Suppressor macrophage treated with lipopolysaccharide for 4 hours (primary cell): ENCODE measurements at regions not wholly inside any gene's neighbourhood (a gene's known extent, or its start where the extent isn't known, plus 50 kb on each side); places are given as distances from the start of the nearest gene placed in this dataset.
"Not testable (repeated sequence)": the region's sequence is repeated elsewhere in the genome, so short reads cannot be mapped to it uniquely, and the experiment has no call there.

Experiments
- DNase-seq: peaks from one replicate; pipeline ENCODE4 v3.0.0-alpha.2; 2020

GRCh38 chrX:74179990-74180389 is 124.0 kb upstream of the ZCCHC13 start:
- DNase-seq: no peak

GRCh38 chrX:74179499-74179898 is 124.5 kb upstream of the ZCCHC13 start:
- no peak for DNase-seq

DNA sequence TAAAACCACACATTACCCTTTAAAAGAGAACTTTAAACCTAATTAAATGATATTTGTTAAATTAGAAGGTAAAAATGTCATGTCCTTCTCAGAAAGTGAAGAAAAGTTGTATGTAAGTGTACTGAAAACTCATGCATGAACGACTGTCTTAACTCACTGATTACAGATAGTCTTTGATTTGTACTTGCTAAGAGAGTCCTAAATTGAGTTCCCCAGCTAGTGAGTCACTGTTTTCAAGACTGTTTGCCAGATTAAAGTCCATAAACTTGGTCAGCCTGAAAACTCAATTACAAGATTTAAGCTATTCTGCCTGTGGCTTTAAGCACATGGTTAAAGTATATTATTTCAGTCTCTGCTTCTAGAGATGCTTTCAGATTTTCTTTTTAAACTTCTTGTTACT is 124.9 kb upstream of the ZCCHC13 start:
- DNase-seq: no peak

GRCh38 chrX:74178536-74178935 is 125.4 kb upstream of the ZCCHC13 start:
- DNase-seq: no peak

- no peak for DNase-seq
These were observed 132.5 kb upstream of the ZCCHC13 start for GRCh38 chrX:74171465-74171864.

DNA sequence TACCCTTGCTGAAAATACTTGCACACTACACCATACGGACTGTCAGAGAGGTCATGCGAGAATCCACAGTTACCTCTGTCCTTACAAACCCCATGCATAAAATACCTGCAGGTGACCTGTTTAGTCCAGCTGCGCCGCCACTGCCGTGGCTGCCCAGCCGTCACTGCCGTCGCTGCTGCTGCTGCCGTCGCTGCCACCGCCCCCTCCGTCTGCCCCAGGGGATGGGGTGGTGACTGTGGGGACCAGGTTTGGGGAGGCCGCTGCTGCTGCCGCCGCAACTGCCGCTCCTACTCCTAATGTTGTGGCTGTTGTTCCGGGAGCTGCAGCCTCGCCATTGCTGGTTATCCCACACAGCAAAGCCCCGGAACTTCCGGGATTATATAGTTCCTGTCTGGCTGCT is 141.8 kb upstream of the ZCCHC13 start:
- DNase-seq: no peak

GRCh38 chrX:74160816-74161215 is 143.2 kb upstream of the ZCCHC13 start:
- DNase-seq: no peak

DNA sequence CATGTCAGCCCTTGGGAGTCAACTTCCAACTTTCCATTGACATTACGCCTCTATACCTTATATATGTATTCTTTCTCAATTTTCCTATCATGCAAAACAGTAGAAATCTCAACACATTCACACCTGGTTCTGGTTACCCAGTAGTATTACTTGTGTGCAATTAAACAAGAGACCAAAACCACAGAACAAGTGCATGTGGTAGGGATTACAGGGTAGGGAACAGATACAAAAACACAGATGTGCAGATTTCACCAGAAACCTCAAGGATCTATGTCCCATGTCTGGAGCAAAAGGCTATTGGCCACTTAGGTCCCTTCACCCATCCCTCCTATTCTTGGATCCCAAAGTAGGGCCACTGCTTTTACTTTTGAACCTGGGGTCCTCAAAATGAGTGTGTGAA is 143.6 kb upstream of the ZCCHC13 start:
- no peak for DNase-seq

GRCh38 chrX:74147439-74147838 is 156.5 kb upstream of the ZCCHC13 start:
- DNase-seq: no peak

DNA sequence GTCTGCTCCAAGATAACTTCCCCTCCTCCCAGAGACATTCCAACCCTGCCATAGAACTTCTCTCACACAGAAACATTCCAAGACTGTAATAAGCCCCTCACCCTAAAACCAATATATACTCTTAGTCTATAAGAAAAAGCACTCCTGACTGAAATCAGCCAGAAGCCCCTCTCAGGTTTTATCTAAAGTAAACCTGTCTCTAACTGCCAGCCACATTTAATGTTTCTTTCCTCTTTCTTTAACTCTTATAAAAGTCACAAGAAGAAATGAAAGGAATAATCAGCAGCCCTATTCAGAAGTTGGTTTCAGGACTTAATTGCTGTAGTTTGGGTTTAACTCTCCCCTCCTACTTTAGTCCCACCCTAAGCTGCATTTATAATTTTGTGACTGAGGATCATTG is 165.0 kb upstream of the ZCCHC13 start:
- DNase-seq: no peak

- DNase-seq: peak; percentile 54
These were observed 170.7 kb upstream of the ZCCHC13 start for GRCh38 chrX:74133156-74133796.

GRCh38 chrX:74132280-74132679 is 171.7 kb upstream of the ZCCHC13 start:
- DNase-seq: no peak

DNA sequence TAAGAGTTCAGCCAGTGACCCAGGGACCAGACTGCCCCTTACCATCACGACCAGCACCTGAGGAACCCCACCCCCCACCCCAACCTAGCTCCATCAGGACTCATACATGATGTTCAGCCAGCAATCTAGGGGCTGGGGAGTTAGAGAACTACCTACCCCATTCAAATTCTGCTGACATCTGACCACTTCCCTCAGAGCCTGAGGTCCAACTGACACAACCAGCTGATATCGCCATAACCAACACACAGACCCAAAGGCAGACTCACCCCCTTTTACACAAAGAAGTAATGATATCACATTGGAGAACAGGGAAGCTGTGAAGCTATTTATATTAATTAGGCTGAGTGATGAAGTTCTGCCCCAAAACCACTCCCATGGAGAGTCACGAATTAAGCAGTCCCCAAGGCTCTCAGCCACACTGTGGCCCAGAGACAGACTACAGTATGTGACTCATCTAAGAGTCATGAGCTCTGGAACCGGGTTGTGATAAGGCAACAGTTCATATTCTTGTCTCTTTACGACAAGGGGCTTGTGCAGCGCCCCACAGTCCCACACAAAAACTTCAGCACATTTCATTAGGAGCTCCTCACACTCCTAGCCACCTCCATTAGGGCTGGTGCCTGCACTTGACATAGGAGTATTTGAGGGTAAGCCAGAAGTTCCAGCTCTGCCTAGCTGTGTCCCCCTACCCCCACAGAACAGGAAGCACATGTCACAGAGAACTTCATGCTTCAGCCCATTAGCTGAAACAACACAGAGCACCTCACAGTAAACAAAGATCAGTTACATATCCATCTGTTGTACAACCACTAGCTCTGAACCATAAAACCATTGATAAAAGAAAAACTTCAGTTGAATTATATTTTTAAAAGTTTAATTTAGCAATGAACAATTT is 184.7 kb upstream of the ZCCHC13 start:
- peak; percentile 19 for DNase-seq

- no peak for DNase-seq
These were observed 185.7 kb upstream of the ZCCHC13 start for GRCh38 chrX:74117962-74118902.

- DNase-seq: no peak
These were observed 192.7 kb upstream of the ZCCHC13 start for GRCh38 chrX:74111245-74111644.

DNA sequence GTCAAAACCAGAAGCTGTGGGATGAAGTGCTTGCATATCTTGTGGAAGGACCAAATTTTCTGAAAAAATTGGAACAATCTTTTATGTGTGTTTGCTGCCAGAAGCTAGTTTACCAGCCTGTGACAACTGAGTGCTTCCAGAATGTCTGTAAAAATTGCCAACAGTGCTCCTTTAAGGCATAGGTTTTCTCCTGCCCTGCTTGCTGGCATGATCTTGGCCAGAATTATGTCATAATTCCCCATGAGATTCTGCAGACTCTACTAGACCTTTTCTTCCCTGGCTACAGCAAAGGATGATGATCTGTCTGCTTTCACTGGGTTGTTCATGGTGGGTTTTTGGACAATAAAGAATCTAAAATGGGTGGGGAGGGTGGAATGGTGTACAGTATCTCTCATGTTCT is 196.3 kb upstream of the ZCCHC13 start:
- DNase-seq: no peak

DNA sequence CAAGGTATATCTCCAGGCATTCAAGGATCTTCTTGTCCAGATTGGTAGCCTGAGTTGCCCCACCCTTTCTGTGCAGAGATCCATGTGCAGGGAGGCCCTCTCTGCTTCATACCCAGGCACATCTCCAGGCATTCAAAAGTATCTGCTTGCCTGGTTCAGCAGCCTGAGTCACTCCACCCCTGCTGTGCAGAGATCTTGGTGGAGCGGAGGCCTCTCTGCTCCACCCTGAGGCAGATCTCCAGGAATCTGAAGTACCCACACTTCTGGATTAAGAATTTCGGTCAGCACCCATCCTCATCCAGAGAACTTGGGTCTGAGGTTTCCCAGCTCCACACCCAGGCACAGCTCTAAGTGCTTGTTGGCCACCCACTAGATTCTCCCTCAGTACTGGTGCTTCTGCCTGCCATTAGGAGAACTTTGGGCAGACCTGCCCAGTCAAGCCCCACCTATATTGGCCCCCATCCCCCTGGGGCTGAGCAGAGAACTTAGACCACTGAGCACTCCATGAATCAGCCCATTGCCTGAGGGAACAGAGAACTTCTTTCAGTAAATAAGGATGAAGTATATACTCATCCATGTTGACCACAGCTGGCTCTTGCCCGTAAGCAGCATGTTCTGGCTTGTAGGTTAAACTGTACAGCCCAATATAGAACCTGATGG is 199.5 kb upstream of the ZCCHC13 start:
- DNase-seq: no peak

- not testable (repeated sequence) for DNase-seq
These were observed 205.6 kb upstream of the ZCCHC13 start for GRCh38 chrX:74098407-74098806.

DNA sequence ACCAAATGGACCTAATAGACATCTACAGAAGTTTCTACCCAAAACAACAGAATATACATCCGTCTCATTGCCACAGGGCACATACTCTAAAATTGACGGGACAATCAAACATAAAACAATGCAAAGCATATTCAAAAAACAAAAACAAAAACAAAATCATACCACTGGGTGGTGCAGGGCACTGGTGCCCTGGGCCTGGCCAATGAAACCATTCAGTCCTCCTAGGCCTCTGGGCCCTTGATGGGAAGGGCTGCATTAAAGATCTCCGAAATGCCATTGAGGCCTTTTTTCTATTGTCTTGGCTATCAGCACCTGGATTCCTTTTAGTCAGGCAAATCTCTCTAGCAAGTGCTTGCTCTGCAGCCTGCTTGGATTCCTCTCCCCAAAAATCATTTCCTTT is 213.9 kb upstream of the ZCCHC13 start:
- DNase-seq: no peak

DNA sequence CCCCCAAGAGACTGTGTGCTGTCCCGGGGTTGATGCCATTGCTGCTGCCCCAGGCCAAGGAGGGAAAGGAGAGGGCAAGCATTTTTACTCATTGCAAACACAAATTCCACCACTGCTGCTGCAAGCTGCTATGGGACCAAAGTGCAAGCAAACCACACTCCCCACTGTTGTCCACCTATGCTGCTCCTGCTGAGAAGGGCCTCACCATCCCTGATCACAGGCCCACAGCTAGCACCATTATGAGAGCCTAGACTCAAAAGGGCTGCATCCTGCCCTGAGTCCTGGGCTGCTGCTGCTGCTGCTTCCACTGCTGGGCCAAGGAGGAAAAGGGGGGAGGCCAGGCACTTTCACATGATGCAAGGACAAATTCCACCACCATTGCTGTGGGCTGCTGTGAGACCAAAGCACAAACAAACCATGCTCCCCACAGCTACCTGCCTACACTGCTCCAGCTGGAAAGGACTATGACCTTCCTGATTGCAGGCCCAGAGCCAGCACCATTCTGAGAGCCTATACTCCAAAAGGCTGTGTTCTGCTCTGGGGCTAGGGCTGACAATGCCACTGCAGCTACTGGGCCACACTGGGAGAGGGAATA is 218.2 kb upstream of the ZCCHC13 start:
- no peak for DNase-seq

GRCh38 chrX:74080165-74080564 is 223.8 kb upstream of the ZCCHC13 start:
- DNase-seq: no peak

DNA sequence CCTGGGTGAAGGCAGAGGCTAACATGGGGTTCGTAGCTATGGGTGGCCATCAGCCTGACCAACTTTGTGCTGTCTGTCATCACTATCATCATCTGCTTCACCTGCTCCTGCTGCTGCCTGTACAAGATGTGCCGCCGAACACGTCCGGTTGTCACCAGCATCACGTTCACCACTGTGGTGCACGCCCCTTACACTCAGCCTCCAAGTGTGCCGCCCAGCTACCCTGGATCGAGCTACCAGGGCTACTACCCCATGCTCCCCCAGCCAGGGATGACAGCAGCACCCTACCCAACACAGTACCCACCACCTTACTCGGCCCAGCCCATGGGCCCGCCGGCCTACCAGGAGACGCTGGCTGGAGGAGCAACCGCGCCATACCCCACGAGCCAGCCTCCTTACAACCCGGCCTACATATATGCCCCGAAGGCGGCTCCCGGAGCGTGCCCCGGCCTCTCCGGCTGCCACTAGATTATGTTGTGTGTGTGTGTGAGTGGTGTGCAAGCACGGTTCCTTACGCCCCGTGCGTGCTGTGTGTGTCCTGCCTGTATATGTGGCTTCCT is 213.4 kb upstream of the XIST start:
- DNase-seq: no peak
